Lung (tissue), 11 donors: ENCODE measurements at regions not wholly inside any gene's neighbourhood (a gene's known extent, or its start where the extent isn't known, plus 50 kb on each side); places are given as distances from the start of the nearest gene placed in this dataset.
"Not testable (repeated sequence)": the region's sequence is repeated elsewhere in the genome, so short reads cannot be mapped to it uniquely, and the experiment has no call there.

Source experiments
- ATAC-seq: fragments of 200-7000 bp; cut with Tn5 transposase; one replicate; pipeline ENCODE4 v1.9.1; 2020; ENCODE audit warnings: moderate number of reproducible peaks; ENCODE audit not compliant: insufficient read depth, low FRiP score
- DNase-seq, 3 donors: peaks; one replicate each; pipeline ENCODE4 v3.0.0-alpha.2; 2013 to 2017
- H3K27ac ChIP-seq, 2 donors: one replicate each; pipeline ENCODE4 v1.5.1; 2013; ENCODE audit warnings: mild to moderate bottlenecking in 2 of 2, moderate library complexity in 2 of 2, control low read depth in 1 of 2, inconsistent platforms in 1 of 2, low read depth in 1 of 2, low read length in 1 of 2
- H3K27me3 ChIP-seq, 3 donors: one replicate each; pipeline ENCODE4 v1.5.1; 2013; ENCODE audit warnings: low read length in 2 of 3; ENCODE audit not compliant: control insufficient read depth in 3 of 3, insufficient read depth in 3 of 3
- H3K36me3 ChIP-seq, 4 donors: one replicate each; pipeline ENCODE4 v1.5.1; 2013; ENCODE audit warnings: low read length in 4 of 4, mild to moderate bottlenecking in 1 of 4, moderate library complexity in 1 of 4; ENCODE audit not compliant: control insufficient read depth in 4 of 4, insufficient read depth in 4 of 4
- H3K4me1 ChIP-seq, 5 donors: one replicate each; pipeline ENCODE4 v1.5.1; 2013; ENCODE audit warnings: low read length in 5 of 5, mild to moderate bottlenecking in 2 of 5, moderate library complexity in 1 of 5; ENCODE audit not compliant: control insufficient read depth in 5 of 5, insufficient read depth in 5 of 5
- H3K4me3 ChIP-seq: one replicate; pipeline ENCODE4 v1.5.1; 2013; ENCODE audit warnings: mild to moderate bottlenecking, control low read depth, moderate library complexity
- H3K9ac ChIP-seq, 2 donors: one replicate each; pipeline ENCODE4 v1.5.1; 2013; ENCODE audit warnings: low read length in 2 of 2, control low read depth in 1 of 2; ENCODE audit not compliant: insufficient read depth in 1 of 2
- H3K9me3 ChIP-seq, 4 donors: one replicate each; pipeline ENCODE4 v1.5.1; 2013; ENCODE audit warnings: low read length in 3 of 4, mild to moderate bottlenecking in 1 of 4, moderate library complexity in 1 of 4; ENCODE audit not compliant: control insufficient read depth in 4 of 4, insufficient read depth in 3 of 4
- CTCF ChIP-seq: IDR thresholded peaks from 2 replicates; pipeline ENCODE4 v1.5.1; 2012; ENCODE audit warnings: mild to moderate bottlenecking; ENCODE audit errors: control extremely low read depth, extremely low read depth
- WGBS, 2 donors: extraction: QIAGEN DNeasy Blood & Tissue Kit; methylation state at CpG; one replicate each; pipeline ENCODE4 v1.1.7; 2013; 5-methylcytosine and 5-hydroxymethylcytosine counted together
- donor health status: control.
- donor health status: control.
- donor health status: Bipolar disorder and iron deficiency.
- donor health status: healthy.
- donor health status: DM: yes; HTN: yes; CAD: no.

- no peak overlapping the region for H3K4me3 ChIP-seq
- ATAC-seq (no peak), DNase-seq (no peak)
- H3K4me1 ChIP-seq, result no peaks in the 10 kb centered on the region
- H3K9me3 ChIP-seq, result peaks cover 0 to 2% (median 0%) of the 10 kb centered on the region in 4 donors
- H3K36me3 ChIP-seq, result no peaks in the 10 kb centered on the region
- H3K27ac ChIP-seq, result no peak overlapping the region
- WGBS, 2 donors, result 88 to 92% methylated on average over 6 of the region's 6 CpGs
- no peaks in the 10 kb centered on the region for H3K27me3 ChIP-seq
- H3K9ac ChIP-seq, result no peak overlapping the region
- no peak for TF ChIP-seq CTCF
Observed at GRCh38 chr18:34951625-34952379, 89.4 kb upstream of the MAPRE2 start.

GRCh38 chr18:34953212-34953611 lies 88.0 kb upstream of the MAPRE2 start:
- Histone ChIP-seq H3K4me3 (no peak overlapping the region), H3K4me1 (peaks cover 0 to 5% (median 0%) of the 10 kb centered on the region in 5 donors), H3K9me3 (peaks cover 0 to 2% (median 0%) of the 10 kb centered on the region in 4 donors), H3K36me3 (no peaks in the 10 kb centered on the region), H3K27ac (no peak overlapping the region), H3K9ac (no peak overlapping the region), H3K27me3 (no peaks in the 10 kb centered on the region)
- TF ChIP-seq CTCF, result no peak
- DNase-seq (no peak), ATAC-seq (no peak)
- 87 to 88% methylated on average over 2 of the region's 2 CpGs for WGBS, 2 donors

GRCh38 chr18:34955494-34955893 lies 85.7 kb upstream of the MAPRE2 start:
- DNase-seq, H3K36me3 ChIP-seq, ATAC-seq, H3K9me3 ChIP-seq, H3K4me3 ChIP-seq, H3K4me1 ChIP-seq, H3K27ac ChIP-seq, H3K9ac ChIP-seq, H3K27me3 ChIP-seq: not testable (repeated sequence)

GRCh38 chr18:34956663-34957062 lies 84.5 kb upstream of the MAPRE2 start:
- Histone ChIP-seq H3K9me3 (peaks cover 0 to 2% (median 0%) of the 10 kb centered on the region in 4 donors), H3K4me3 (no peak overlapping the region), H3K36me3 (no peaks in the 10 kb centered on the region), H3K9ac (no peak overlapping the region), H3K27me3 (no peaks in the 10 kb centered on the region), H3K27ac (no peak overlapping the region), H3K4me1 (peaks cover 0 to 5% (median 0%) of the 10 kb centered on the region in 5 donors)
- DNase-seq (no peak), ATAC-seq (no peak)
- TF ChIP-seq CTCF, result no peak
